C4-2B (cell line): ENCODE measurements at regions not wholly inside any gene's neighbourhood (a gene's known extent, or its start where the extent isn't known, plus 50 kb on each side); places are given as distances from the start of the nearest gene placed in this dataset.
"Not testable (repeated sequence)": the region's sequence is repeated elsewhere in the genome, so short reads cannot be mapped to it uniquely, and the experiment has no call there.

ENCODE experiments used
- H3K27ac ChIP-seq: fragments of 450-650 bp; 2 replicates; pipeline ENCODE4 v1.5.1; 2017
- ZFX ChIP-seq: fragments of 450-650 bp; IDR thresholded peaks from 2 replicates; pipeline ENCODE4 v1.6.1; 2017
- TF ChIP-seq, protein P1 (sequence below): fragments of 450-650 bp; conservative IDR thresholded peaks from 2 replicates; pipeline ENCODE4 v1.5.1; 2017; ENCODE audit warnings: mild to moderate bottlenecking

DNA sequence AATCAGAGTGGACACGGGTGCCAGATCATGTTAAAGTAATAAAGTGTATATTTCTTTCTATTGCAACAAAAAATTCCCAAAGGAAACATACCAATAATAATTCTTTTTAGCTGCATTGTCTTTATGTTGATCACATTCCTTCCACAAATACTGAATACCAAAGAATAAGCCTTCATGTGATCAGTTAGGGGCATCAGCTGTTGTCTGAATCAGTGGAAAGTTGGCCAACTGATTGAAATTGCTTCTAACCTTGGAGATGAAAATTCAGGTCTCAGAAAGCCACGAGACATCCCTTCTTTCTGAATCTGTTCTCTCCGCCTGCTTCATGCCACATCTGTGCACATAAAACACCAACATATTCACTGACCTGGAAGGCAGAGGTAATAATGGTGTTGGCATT, 785.2 kb downstream of the KCNA4 start:
- TF ChIP-seq, protein P1, sequence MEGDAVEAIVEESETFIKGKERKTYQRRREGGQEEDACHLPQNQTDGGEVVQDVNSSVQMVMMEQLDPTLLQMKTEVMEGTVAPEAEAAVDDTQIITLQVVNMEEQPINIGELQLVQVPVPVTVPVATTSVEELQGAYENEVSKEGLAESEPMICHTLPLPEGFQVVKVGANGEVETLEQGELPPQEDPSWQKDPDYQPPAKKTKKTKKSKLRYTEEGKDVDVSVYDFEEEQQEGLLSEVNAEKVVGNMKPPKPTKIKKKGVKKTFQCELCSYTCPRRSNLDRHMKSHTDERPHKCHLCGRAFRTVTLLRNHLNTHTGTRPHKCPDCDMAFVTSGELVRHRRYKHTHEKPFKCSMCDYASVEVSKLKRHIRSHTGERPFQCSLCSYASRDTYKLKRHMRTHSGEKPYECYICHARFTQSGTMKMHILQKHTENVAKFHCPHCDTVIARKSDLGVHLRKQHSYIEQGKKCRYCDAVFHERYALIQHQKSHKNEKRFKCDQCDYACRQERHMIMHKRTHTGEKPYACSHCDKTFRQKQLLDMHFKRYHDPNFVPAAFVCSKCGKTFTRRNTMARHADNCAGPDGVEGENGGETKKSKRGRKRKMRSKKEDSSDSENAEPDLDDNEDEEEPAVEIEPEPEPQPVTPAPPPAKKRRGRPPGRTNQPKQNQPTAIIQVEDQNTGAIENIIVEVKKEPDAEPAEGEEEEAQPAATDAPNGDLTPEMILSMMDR = no peak
- no peak for TF ChIP-seq ZFX

DNA sequence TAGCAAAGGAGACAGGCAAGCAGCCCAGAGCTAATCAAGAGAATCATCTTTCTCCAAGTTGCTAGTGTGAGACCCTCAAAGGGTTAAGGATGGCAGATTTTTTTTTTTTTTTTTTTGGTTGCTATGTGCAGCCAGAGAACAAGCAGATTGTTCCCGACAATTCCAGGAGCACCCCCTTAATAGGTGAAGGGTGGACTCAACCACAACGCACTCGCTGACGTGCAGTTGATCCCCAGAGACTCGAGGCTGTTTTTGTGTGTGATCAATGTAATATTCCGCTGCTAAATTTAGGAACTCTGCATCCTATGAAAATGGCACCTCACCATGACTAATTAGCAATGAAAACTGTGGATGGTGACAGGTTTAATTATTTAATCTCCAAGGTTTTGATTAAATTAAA, 789.0 kb downstream of the KCNA4 start:
- TF ChIP-seq, protein P1 = no peak
- TF ChIP-seq ZFX = no peak
- H3K27ac ChIP-seq = no peak overlapping the region

More for the DNA sequence above, 785.2 kb downstream of the KCNA4 start:
- no peak overlapping the region for H3K27ac ChIP-seq

DNA sequence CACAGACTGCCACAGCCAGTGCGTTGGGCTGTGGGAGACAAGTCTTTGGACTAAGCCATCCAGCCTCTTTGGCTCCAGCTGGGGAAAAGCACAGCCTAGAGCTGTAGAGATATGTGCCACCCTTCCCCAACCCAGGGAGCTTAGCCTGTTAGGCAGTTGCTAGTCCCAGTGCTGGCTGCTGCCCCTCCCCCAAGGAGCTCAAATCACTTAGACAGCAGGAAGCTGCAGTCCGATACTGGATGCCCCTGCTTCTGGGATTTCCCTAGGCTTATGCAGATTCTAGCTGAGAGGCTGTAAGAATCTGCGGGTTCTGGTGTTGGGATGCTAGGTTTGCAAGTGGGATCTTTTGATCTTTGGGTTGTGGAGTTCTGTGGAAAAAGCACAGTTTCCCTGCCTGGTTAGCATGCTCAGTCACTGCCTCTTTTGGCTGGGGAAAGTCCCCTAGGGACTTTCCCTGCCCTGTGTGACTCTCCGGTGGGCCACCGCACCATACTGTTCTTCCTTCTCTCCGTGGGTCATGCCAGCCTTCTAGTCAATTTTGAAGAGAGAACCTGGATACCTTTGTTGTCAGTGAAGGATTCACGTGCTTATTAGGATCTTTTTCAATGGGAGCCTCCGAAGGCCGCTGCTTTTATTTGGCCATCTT, 792.0 kb downstream of the KCNA4 start:
- no peak for TF ChIP-seq ZFX
- TF ChIP-seq, protein P1 = no peak
- H3K27ac ChIP-seq = no peak overlapping the region

DNA sequence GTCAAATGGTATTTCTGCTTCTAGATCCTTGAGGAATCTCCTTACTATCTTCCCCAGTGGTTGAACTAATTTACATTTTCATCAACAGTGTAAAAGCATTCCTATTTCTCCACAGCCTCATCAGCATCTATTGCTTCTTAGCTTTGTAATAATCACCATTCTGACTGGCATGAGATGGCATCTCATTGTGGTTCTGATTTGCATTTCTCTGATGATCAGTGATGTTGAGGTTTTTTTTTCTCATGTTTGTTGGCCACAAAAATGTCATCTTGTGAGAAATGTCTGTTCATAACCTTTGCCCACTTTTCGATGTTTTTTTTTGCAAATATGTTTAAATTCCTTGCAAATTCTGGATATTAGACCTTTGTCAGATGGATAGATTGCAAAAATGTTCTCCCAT, 797.3 kb downstream of the KCNA4 start:
- not testable (repeated sequence) for H3K27ac ChIP-seq

DNA sequence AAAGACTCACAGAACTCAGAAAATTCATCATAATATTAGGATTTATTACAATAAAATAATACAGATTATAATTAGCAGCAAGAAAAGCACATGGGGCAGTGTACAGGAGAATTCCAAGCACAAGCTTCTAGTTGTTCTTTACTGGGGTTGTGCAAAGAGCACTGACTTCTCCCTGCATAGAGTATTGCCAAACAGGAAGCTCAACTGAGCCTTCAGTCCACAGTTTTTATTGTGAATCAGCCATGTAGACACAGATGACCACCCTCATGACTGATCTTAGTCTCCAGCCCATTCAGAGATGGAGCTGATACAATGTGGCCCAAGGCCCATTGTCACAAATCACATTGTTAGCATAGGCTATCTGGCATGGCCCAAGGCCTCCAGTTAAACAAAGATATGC, 798.9 kb downstream of the KCNA4 start:
- H3K27ac ChIP-seq = no peak overlapping the region
- no peak for TF ChIP-seq ZFX
- TF ChIP-seq, protein P1 = no peak

DNA sequence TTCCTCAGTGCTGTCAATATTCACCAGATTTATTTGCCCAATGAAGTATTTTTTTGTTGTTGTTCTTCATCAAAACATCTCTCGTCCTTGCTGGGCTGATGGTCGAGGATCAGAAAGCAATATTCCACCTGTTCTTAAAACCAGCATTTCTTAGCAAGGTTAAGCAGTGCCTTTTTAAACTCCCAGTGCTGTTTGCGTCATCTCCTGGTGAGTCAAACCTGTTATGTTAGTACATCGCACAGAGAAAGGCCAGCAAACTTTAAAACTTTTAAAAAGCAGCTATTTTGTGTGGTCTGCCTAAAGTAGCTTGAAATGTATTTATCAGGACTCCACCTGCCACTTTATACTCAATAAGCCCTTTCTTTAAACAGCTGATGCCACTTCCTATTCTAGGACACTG, 802.0 kb downstream of the KCNA4 start:
- H3K27ac ChIP-seq = no peak overlapping the region
- no peak for TF ChIP-seq ZFX
- TF ChIP-seq, protein P1 = no peak

DNA sequence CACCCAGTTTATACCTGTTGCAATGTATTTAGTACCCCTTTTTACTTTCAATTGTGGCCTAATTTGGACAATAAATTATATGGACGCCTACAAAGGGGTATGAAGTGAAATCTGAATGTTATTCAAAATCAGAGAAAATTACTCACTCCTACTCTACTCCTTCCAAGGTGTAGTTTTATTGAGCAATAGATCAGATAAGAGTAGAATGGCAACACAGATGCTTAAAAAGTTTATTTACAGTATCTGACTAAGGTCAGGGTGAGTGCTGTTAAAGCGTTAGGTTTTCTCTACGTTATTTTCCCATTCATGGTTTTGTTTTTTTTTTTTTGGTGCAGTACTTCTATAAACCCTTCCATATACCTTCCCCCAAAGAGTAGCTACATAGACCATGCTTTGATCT, 805.6 kb downstream of the KCNA4 start:
- no peak overlapping the region for H3K27ac ChIP-seq
- TF ChIP-seq, protein P1 = no peak
- no peak for TF ChIP-seq ZFX

DNA sequence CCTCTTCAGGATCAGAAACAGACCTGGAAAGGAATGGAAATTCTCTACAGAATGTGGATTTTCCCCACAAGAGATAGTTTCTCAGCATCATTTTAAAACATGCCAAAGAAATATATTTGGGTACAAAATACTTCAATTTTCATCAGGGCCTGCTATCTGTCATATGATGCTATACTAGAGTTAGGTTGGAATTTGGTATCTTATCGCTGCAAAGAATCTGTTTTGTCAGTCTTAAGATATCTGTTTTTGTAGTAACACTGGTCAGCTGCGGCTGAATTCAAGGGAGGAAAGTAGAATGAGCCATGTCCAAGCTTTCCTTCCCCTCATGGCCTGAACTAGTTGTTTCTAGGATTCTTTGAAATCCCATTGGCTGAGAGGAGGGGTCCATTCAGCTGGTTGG, 806.4 kb downstream of the KCNA4 start:
- TF ChIP-seq ZFX = no peak
- TF ChIP-seq, protein P1 = no peak
- no peak overlapping the region for H3K27ac ChIP-seq
